ENCODE measurements at regions not wholly inside any gene's neighbourhood (a gene's known extent, or its start where the extent isn't known, plus 50 kb on each side); places are given as distances from the start of the nearest gene placed in this dataset.

GRCh38 chr9:7358876-7359275, 440.7 kb downstream of the DMAC1 start:
- TF ChIP-seq POLR2A (IDR thresholded peaks at IDR 0.05; ENCODE audit: low read length): no peak
- TF ChIP-seq GATA1 (IDR thresholded peaks at IDR 0.05; ENCODE audit: low read depth, low read length): no peak
